ENCODE measurements at regions not wholly inside any gene's neighbourhood (a gene's known extent, or its start where the extent isn't known, plus 50 kb on each side); places are given as distances from the start of the nearest gene placed in this dataset.

- in situ Hi-C loops (cut with HindIII; ENCODE audit: low pct_ligation_motif_present, low pct_unique_long_range_greater_than_20kb, low sequenced_read_pairs), result no loop called here
- no peak for DNase-seq
Measured at GRCh38 chr4:126838941-126839679, 793.6 kb upstream of the INTU start.

GRCh38 chr4:126843492-126844067, 789.2 kb upstream of the INTU start:
- DNase-seq, result no peak
- in situ Hi-C loops (cut with HindIII; ENCODE audit: low pct_ligation_motif_present, low pct_unique_long_range_greater_than_20kb, low sequenced_read_pairs), result no loop called here

GRCh38 chr4:126850286-126850685, 782.5 kb upstream of the INTU start:
- in situ Hi-C loops (cut with HindIII; ENCODE audit: low pct_ligation_motif_present, low pct_unique_long_range_greater_than_20kb, low sequenced_read_pairs), result no loop called here
- peak; percentile 98 for DNase-seq

- DNase-seq, result peak; percentile 66
- in situ Hi-C loops (cut with HindIII; ENCODE audit: low pct_ligation_motif_present, low pct_unique_long_range_greater_than_20kb, low sequenced_read_pairs), result no loop called here
Measured at GRCh38 chr4:126851391-126851790, 781.4 kb upstream of the INTU start.

- in situ Hi-C loops (cut with HindIII; ENCODE audit: low pct_ligation_motif_present, low pct_unique_long_range_greater_than_20kb, low sequenced_read_pairs), result no loop called here
- no peak for DNase-seq
Measured at GRCh38 chr4:126853715-126854114, 779.0 kb upstream of the INTU start.

GRCh38 chr4:126856906-126857305, 775.9 kb upstream of the INTU start:
- in situ Hi-C loops (cut with HindIII; ENCODE audit: low pct_ligation_motif_present, low pct_unique_long_range_greater_than_20kb, low sequenced_read_pairs), result no loop called here
- no peak for DNase-seq

- no peak for DNase-seq
- in situ Hi-C loops (cut with HindIII; ENCODE audit: low pct_ligation_motif_present, low pct_unique_long_range_greater_than_20kb, low sequenced_read_pairs), result no loop called here
Measured at GRCh38 chr4:126859314-126859713, 773.4 kb upstream of the INTU start.

- no peak for DNase-seq
- in situ Hi-C loops (cut with HindIII; ENCODE audit: low pct_ligation_motif_present, low pct_unique_long_range_greater_than_20kb, low sequenced_read_pairs), result no loop called here
Measured at GRCh38 chr4:126859872-126860271, 772.9 kb upstream of the INTU start.

GRCh38 chr4:126860308-126860707, 772.4 kb upstream of the INTU start:
- in situ Hi-C loops (cut with HindIII; ENCODE audit: low pct_ligation_motif_present, low pct_unique_long_range_greater_than_20kb, low sequenced_read_pairs), result no loop called here

GRCh38 chr4:126869967-126870366, 762.8 kb upstream of the INTU start:
- DNase-seq, result no peak
- in situ Hi-C loops (cut with HindIII; ENCODE audit: low pct_ligation_motif_present, low pct_unique_long_range_greater_than_20kb, low sequenced_read_pairs), result no loop called here

More at GRCh38 chr4:126860308-126860707, 772.4 kb upstream of the INTU start:
- no peak for DNase-seq

GRCh38 chr4:126871810-126872209, 760.9 kb upstream of the INTU start:
- in situ Hi-C loops (cut with HindIII; ENCODE audit: low pct_ligation_motif_present, low pct_unique_long_range_greater_than_20kb, low sequenced_read_pairs), result no loop called here
- DNase-seq, result no peak

- DNase-seq, result no peak
- in situ Hi-C loops (cut with HindIII; ENCODE audit: low pct_ligation_motif_present, low pct_unique_long_range_greater_than_20kb, low sequenced_read_pairs), result no loop called here
Measured at GRCh38 chr4:126874533-126874932, 758.2 kb upstream of the INTU start.

GRCh38 chr4:126888968-126889367, 743.8 kb upstream of the INTU start:
- no peak for DNase-seq
- in situ Hi-C loops (cut with HindIII; ENCODE audit: low pct_ligation_motif_present, low pct_unique_long_range_greater_than_20kb, low sequenced_read_pairs), result no loop called here

GRCh38 chr4:126890383-126890782, 742.4 kb upstream of the INTU start:
- no peak for DNase-seq
- in situ Hi-C loops (cut with HindIII; ENCODE audit: low pct_ligation_motif_present, low pct_unique_long_range_greater_than_20kb, low sequenced_read_pairs), result no loop called here

- in situ Hi-C loops (cut with HindIII; ENCODE audit: low pct_ligation_motif_present, low pct_unique_long_range_greater_than_20kb, low sequenced_read_pairs), result no loop called here
- no peak for DNase-seq
Measured at GRCh38 chr4:126890994-126891393, 741.8 kb upstream of the INTU start.

- in situ Hi-C loops (cut with HindIII; ENCODE audit: low pct_ligation_motif_present, low pct_unique_long_range_greater_than_20kb, low sequenced_read_pairs), result no loop called here
- DNase-seq, result no peak
Measured at GRCh38 chr4:126894963-126895362, 737.8 kb upstream of the INTU start.

- no peak for DNase-seq
- in situ Hi-C loops (cut with HindIII; ENCODE audit: low pct_ligation_motif_present, low pct_unique_long_range_greater_than_20kb, low sequenced_read_pairs), result no loop called here
Measured at GRCh38 chr4:126895988-126896570, 736.7 kb upstream of the INTU start.

GRCh38 chr4:126897038-126897437, 735.7 kb upstream of the INTU start:
- no peak for DNase-seq
- in situ Hi-C loops (cut with HindIII; ENCODE audit: low pct_ligation_motif_present, low pct_unique_long_range_greater_than_20kb, low sequenced_read_pairs), result no loop called here

GRCh38 chr4:126898815-126899214, 733.9 kb upstream of the INTU start:
- DNase-seq, result no peak
- in situ Hi-C loops (cut with HindIII; ENCODE audit: low pct_ligation_motif_present, low pct_unique_long_range_greater_than_20kb, low sequenced_read_pairs), result no loop called here

GRCh38 chr4:126899331-126899801, 733.4 kb upstream of the INTU start:
- in situ Hi-C loops (cut with HindIII; ENCODE audit: low pct_ligation_motif_present, low pct_unique_long_range_greater_than_20kb, low sequenced_read_pairs), result no loop called here
- no peak for DNase-seq
